Tibial nerve (tissue), 3 donors: ENCODE measurements at regions not wholly inside any gene's neighbourhood (a gene's known extent, or its start where the extent isn't known, plus 50 kb on each side); places are given as distances from the start of the nearest gene placed in this dataset.

Experiments
- CTCF ChIP-seq, 5 experiments: fragments of 200-600 bp in 3 of 5; fragments of 450-650 bp in 2 of 5; sonication (generic) in 3 of 5; IDR thresholded peaks; one replicate each; pipeline ENCODE4 v1.5.1; 2016 to 2019; ENCODE audit warnings: antibody characterized with exemption in 5 of 5, mild to moderate bottlenecking in 3 of 5, moderate library complexity in 2 of 5
- POLR2A ChIP-seq, 2 donors: fragments of 450-650 bp; IDR thresholded peaks; one replicate each; pipeline ENCODE4 v1.6.1; 2017; ENCODE audit warnings: antibody characterized with exemption in 2 of 2, mild to moderate bottlenecking in 2 of 2, moderate library complexity in 2 of 2

DNA sequence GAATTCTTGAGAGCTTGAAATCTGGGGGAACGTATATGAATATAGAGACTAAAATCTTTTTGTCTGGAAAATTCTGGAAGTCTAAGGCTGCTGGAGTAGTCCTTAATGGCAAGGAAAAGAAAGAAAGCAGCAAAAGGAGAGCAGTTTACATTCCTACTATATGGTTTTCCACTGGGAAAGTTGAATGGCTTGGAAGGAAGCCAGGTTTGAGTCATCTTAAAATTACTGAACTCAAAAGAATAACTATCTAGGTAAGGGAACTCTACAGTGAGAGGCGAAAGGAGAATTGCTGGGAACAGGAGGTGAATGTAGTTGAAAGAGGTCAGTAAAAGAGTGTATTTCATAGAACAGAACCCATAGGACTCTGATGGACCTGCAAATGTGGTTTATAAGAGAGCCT, 258.1 kb upstream of the EDIL3 start:
- TF ChIP-seq CTCF (IDR thresholded peaks at IDR 0.05) (no peak), POLR2A (IDR thresholded peaks at IDR 0.05) (no peak)
